Prostate gland (tissue), 2 donors: ENCODE measurements at regions not wholly inside any gene's neighbourhood (a gene's known extent, or its start where the extent isn't known, plus 50 kb on each side); places are given as distances from the start of the nearest gene placed in this dataset.

ENCODE experiments used
- CTCF ChIP-seq, 4 experiments: fragments of 200-600 bp in 2 of 4; fragments of 450-650 bp in 2 of 4; sonication (generic) in 2 of 4; IDR thresholded peaks; 1 replicate in 3 of 4; 2 replicates in 1 of 4; pipeline ENCODE4 v1.5.1; 2016 to 2019; ENCODE audit warnings: antibody characterized with exemption in 4 of 4, mild to moderate bottlenecking in 2 of 4, moderate library complexity in 2 of 4
- POLR2A ChIP-seq: fragments of 450-650 bp; IDR thresholded peaks from one replicate; pipeline ENCODE4 v1.6.1; 2016; ENCODE audit warnings: antibody characterized with exemption, mild to moderate bottlenecking
- POLR2AphosphoS5 ChIP-seq: sonication (generic); formaldehyde crosslinking; IDR thresholded peaks from one replicate; pipeline ENCODE4 v1.6.1; 2017; ENCODE audit warnings: antibody characterized with exemption

GRCh38 chr13:44848920-44849676, 140.2 kb downstream of the NUFIP1 start:
- no peak for TF ChIP-seq CTCF (IDR thresholded peaks at IDR 0.05)
- TF ChIP-seq POLR2A, result no peak
- peak; percentile 94 for TF ChIP-seq POLR2AphosphoS5
